ENCODE measurements at regions not wholly inside any gene's neighbourhood (a gene's known extent, or its start where the extent isn't known, plus 50 kb on each side); places are given as distances from the start of the nearest gene placed in this dataset.

- Histone ChIP-seq H3K9me3 (ENCODE audit: control insufficient read depth in 2 of 2, insufficient read depth in 1 of 2, low read depth in 1 of 2, low read length in 1 of 2) (no peaks in the 10 kb centered on the region), H3K27ac (ENCODE audit: low read depth in 2 of 2, low read length in 1 of 2) (no peak overlapping the region), H3K36me3 (ENCODE audit: control insufficient read depth in 2 of 2, insufficient read depth in 2 of 2, low read length in 1 of 2) (no peaks in the 10 kb centered on the region), H3K27me3 (ENCODE audit: control insufficient read depth in 1 of 2, insufficient read depth in 2 of 2, low read length in 2 of 2) (no peaks in the 10 kb centered on the region), H3K4me1 (ENCODE audit: control insufficient read depth in 2 of 2, insufficient read depth in 2 of 2, low read length in 1 of 2) (no peaks in the 10 kb centered on the region), H3K4me3 (ENCODE audit: low read depth in 1 of 2, low read length in 2 of 2) (no peak overlapping the region)
- WGBS, 2 donors = 85 to 87% methylated on average over 1 of the region's 1 CpG
Observed at GRCh38 chr5:67696446-67696845, 499.8 kb upstream of the CD180 start.

- no peaks in the 10 kb centered on the region for H3K9me3 ChIP-seq (ENCODE audit: control insufficient read depth in 2 of 2, insufficient read depth in 1 of 2, low read depth in 1 of 2, low read length in 1 of 2)
- no peak overlapping the region for H3K27ac ChIP-seq (ENCODE audit: low read depth in 2 of 2, low read length in 1 of 2)
- no peaks in the 10 kb centered on the region for H3K36me3 ChIP-seq (ENCODE audit: control insufficient read depth in 2 of 2, insufficient read depth in 2 of 2, low read length in 1 of 2)
- no peaks in the 10 kb centered on the region for H3K4me1 ChIP-seq (ENCODE audit: control insufficient read depth in 2 of 2, insufficient read depth in 2 of 2, low read length in 1 of 2)
- no peak overlapping the region for H3K4me3 ChIP-seq (ENCODE audit: low read depth in 1 of 2, low read length in 2 of 2)
- no peaks in the 10 kb centered on the region for H3K27me3 ChIP-seq (ENCODE audit: control insufficient read depth in 1 of 2, insufficient read depth in 2 of 2, low read length in 2 of 2)
- 86 to 89% methylated on average over 1 of the region's 1 CpG for WGBS, 2 donors
Observed at GRCh38 chr5:67695369-67695768, 498.8 kb upstream of the CD180 start.

- Histone ChIP-seq H3K36me3 (ENCODE audit: control insufficient read depth in 2 of 2, insufficient read depth in 2 of 2, low read length in 1 of 2) (no peaks in the 10 kb centered on the region), H3K27ac (ENCODE audit: low read depth in 2 of 2, low read length in 1 of 2) (peak overlapping the region in 1 of 2 donors; percentile 51), H3K27me3 (ENCODE audit: control insufficient read depth in 1 of 2, insufficient read depth in 2 of 2, low read length in 2 of 2) (no peaks in the 10 kb centered on the region), H3K4me3 (ENCODE audit: low read depth in 1 of 2, low read length in 2 of 2) (no peak overlapping the region), H3K4me1 (ENCODE audit: control insufficient read depth in 2 of 2, insufficient read depth in 2 of 2, low read length in 1 of 2) (no peaks in the 10 kb centered on the region), H3K9me3 (ENCODE audit: control insufficient read depth in 2 of 2, insufficient read depth in 1 of 2, low read depth in 1 of 2, low read length in 1 of 2) (no peaks in the 10 kb centered on the region)
- WGBS, 2 donors = 68 to 78% methylated on average over 3 of the region's 3 CpGs
Observed at GRCh38 chr5:67694810-67695191, 498.2 kb upstream of the CD180 start.

GRCh38 chr5:67693956-67694809 is 497.6 kb upstream of the CD180 start:
- 62 to 78% methylated on average over 6 of the region's 6 CpGs for WGBS, 2 donors
- Histone ChIP-seq H3K27ac (ENCODE audit: low read depth in 2 of 2, low read length in 1 of 2) (peak overlapping the region in 1 of 2 donors; percentile 33), H3K9me3 (ENCODE audit: control insufficient read depth in 2 of 2, insufficient read depth in 1 of 2, low read depth in 1 of 2, low read length in 1 of 2) (no peaks in the 10 kb centered on the region), H3K36me3 (ENCODE audit: control insufficient read depth in 2 of 2, insufficient read depth in 2 of 2, low read length in 1 of 2) (no peaks in the 10 kb centered on the region), H3K4me3 (ENCODE audit: low read depth in 1 of 2, low read length in 2 of 2) (no peak overlapping the region), H3K27me3 (ENCODE audit: control insufficient read depth in 1 of 2, insufficient read depth in 2 of 2, low read length in 2 of 2) (no peaks in the 10 kb centered on the region), H3K4me1 (ENCODE audit: control insufficient read depth in 2 of 2, insufficient read depth in 2 of 2, low read length in 1 of 2) (no peaks in the 10 kb centered on the region)

- H3K27me3 ChIP-seq (ENCODE audit: control insufficient read depth in 1 of 2, insufficient read depth in 2 of 2, low read length in 2 of 2) = no peaks in the 10 kb centered on the region
- no peaks in the 10 kb centered on the region for H3K9me3 ChIP-seq (ENCODE audit: control insufficient read depth in 2 of 2, insufficient read depth in 1 of 2, low read depth in 1 of 2, low read length in 1 of 2)
- H3K4me1 ChIP-seq (ENCODE audit: control insufficient read depth in 2 of 2, insufficient read depth in 2 of 2, low read length in 1 of 2) = no peaks in the 10 kb centered on the region
- H3K4me3 ChIP-seq (ENCODE audit: low read depth in 1 of 2, low read length in 2 of 2) = no peak overlapping the region
- 79 to 82% methylated on average over 1 of the region's 1 CpG for whole genome bisulfite sequencing, 2 donors
- no peaks in the 10 kb centered on the region for H3K36me3 ChIP-seq (ENCODE audit: control insufficient read depth in 2 of 2, insufficient read depth in 2 of 2, low read length in 1 of 2)
- no peak overlapping the region for H3K27ac ChIP-seq (ENCODE audit: low read depth in 2 of 2, low read length in 1 of 2)
Observed at GRCh38 chr5:67686746-67687145, 490.1 kb upstream of the CD180 start.

- Histone ChIP-seq H3K36me3 (ENCODE audit: control insufficient read depth in 2 of 2, insufficient read depth in 2 of 2, low read length in 1 of 2) (no peaks in the 10 kb centered on the region), H3K4me1 (ENCODE audit: control insufficient read depth in 2 of 2, insufficient read depth in 2 of 2, low read length in 1 of 2) (no peaks in the 10 kb centered on the region), H3K9me3 (ENCODE audit: control insufficient read depth in 2 of 2, insufficient read depth in 1 of 2, low read depth in 1 of 2, low read length in 1 of 2) (no peaks in the 10 kb centered on the region), H3K27ac (ENCODE audit: low read depth in 2 of 2, low read length in 1 of 2) (no peak overlapping the region), H3K4me3 (ENCODE audit: low read depth in 1 of 2, low read length in 2 of 2) (no peak overlapping the region), H3K27me3 (ENCODE audit: control insufficient read depth in 1 of 2, insufficient read depth in 2 of 2, low read length in 2 of 2) (no peaks in the 10 kb centered on the region)
- WGBS, 2 donors = 94 to 96% methylated on average over 2 of the region's 2 CpGs
Observed at GRCh38 chr5:67681703-67682102, 485.1 kb upstream of the CD180 start.

GRCh38 chr5:67680099-67680498 is 483.5 kb upstream of the CD180 start:
- H3K4me3 ChIP-seq (ENCODE audit: low read depth in 1 of 2, low read length in 2 of 2) = no peak overlapping the region
- no peaks in the 10 kb centered on the region for H3K36me3 ChIP-seq (ENCODE audit: control insufficient read depth in 2 of 2, insufficient read depth in 2 of 2, low read length in 1 of 2)
- no peak overlapping the region for H3K27ac ChIP-seq (ENCODE audit: low read depth in 2 of 2, low read length in 1 of 2)
- no peaks in the 10 kb centered on the region for H3K9me3 ChIP-seq (ENCODE audit: control insufficient read depth in 2 of 2, insufficient read depth in 1 of 2, low read depth in 1 of 2, low read length in 1 of 2)
- H3K27me3 ChIP-seq (ENCODE audit: control insufficient read depth in 1 of 2, insufficient read depth in 2 of 2, low read length in 2 of 2) = no peaks in the 10 kb centered on the region
- no peaks in the 10 kb centered on the region for H3K4me1 ChIP-seq (ENCODE audit: control insufficient read depth in 2 of 2, insufficient read depth in 2 of 2, low read length in 1 of 2)

GRCh38 chr5:67679184-67679841 is 482.7 kb upstream of the CD180 start:
- Histone ChIP-seq H3K36me3 (ENCODE audit: control insufficient read depth in 2 of 2, insufficient read depth in 2 of 2, low read length in 1 of 2) (no peaks in the 10 kb centered on the region), H3K27me3 (ENCODE audit: control insufficient read depth in 1 of 2, insufficient read depth in 2 of 2, low read length in 2 of 2) (no peaks in the 10 kb centered on the region), H3K9me3 (ENCODE audit: control insufficient read depth in 2 of 2, insufficient read depth in 1 of 2, low read depth in 1 of 2, low read length in 1 of 2) (no peaks in the 10 kb centered on the region), H3K4me1 (ENCODE audit: control insufficient read depth in 2 of 2, insufficient read depth in 2 of 2, low read length in 1 of 2) (no peaks in the 10 kb centered on the region), H3K27ac (ENCODE audit: low read depth in 2 of 2, low read length in 1 of 2) (no peak overlapping the region), H3K4me3 (ENCODE audit: low read depth in 1 of 2, low read length in 2 of 2) (no peak overlapping the region)
- WGBS, 2 donors = 92 to 94% methylated on average over 7 of the region's 7 CpGs

- H3K27ac ChIP-seq (ENCODE audit: low read depth in 2 of 2, low read length in 1 of 2) = no peak overlapping the region
- H3K9me3 ChIP-seq (ENCODE audit: control insufficient read depth in 2 of 2, insufficient read depth in 1 of 2, low read depth in 1 of 2, low read length in 1 of 2) = no peaks in the 10 kb centered on the region
- H3K36me3 ChIP-seq (ENCODE audit: control insufficient read depth in 2 of 2, insufficient read depth in 2 of 2, low read length in 1 of 2) = no peaks in the 10 kb centered on the region
- WGBS, 2 donors = 97 to 99% methylated on average over 3 of the region's 3 CpGs
- H3K4me3 ChIP-seq (ENCODE audit: low read depth in 1 of 2, low read length in 2 of 2) = no peak overlapping the region
- no peaks in the 10 kb centered on the region for H3K4me1 ChIP-seq (ENCODE audit: control insufficient read depth in 2 of 2, insufficient read depth in 2 of 2, low read length in 1 of 2)
- H3K27me3 ChIP-seq (ENCODE audit: control insufficient read depth in 1 of 2, insufficient read depth in 2 of 2, low read length in 2 of 2) = no peaks in the 10 kb centered on the region
Observed at GRCh38 chr5:67678594-67678993, 482.0 kb upstream of the CD180 start.
